K562 (cell line): ENCODE measurements at regions not wholly inside any gene's neighbourhood (a gene's known extent, or its start where the extent isn't known, plus 50 kb on each side); places are given as distances from the start of the nearest gene placed in this dataset.

ENCODE experiments used
- CUX1 ChIP-seq: fragments of 200-800 bp; sonication (Bioruptor generic); IDR thresholded peaks from 2 replicates; pipeline ENCODE4 v1.6.1; 2016; ENCODE audit warnings: missing genetic modification characterization, missing compliant biosample characterization
- FIP1L1 ChIP-seq: fragments of 200-400 bp; formaldehyde crosslinking; IDR thresholded peaks from 2 replicates; pipeline ENCODE4 v1.6.1; 2018; ENCODE audit warnings: mild to moderate bottlenecking, low read depth, low read length; ENCODE audit not compliant: poor library complexity, severe bottlenecking
- GABPB2 ChIP-seq: fragments of 250-450 bp; sonication (Bioruptor Pico); conservative IDR thresholded peaks from 2 replicates; pipeline ENCODE4 v1.5.1; 2021; ENCODE audit warnings: mild to moderate bottlenecking
- ZBTB1 ChIP-seq: sonication (generic); formaldehyde crosslinking; IDR thresholded peaks from 2 replicates; pipeline ENCODE4 v1.8.1; 2023; ENCODE audit warnings: missing genetic modification reagents, low read depth, mild to moderate bottlenecking, borderline replicate concordance
- ZFP1 ChIP-seq: fragments of 450-650 bp; formaldehyde crosslinking; IDR thresholded peaks from 2 replicates; pipeline ENCODE4 v1.4.0; 2020; ENCODE audit warnings: mild to moderate bottlenecking, mixed read lengths
- ZFX ChIP-seq: sonication (generic); formaldehyde crosslinking; IDR thresholded peaks from 2 replicates; pipeline ENCODE4 v1.8.0; 2022; ENCODE audit warnings: mild to moderate bottlenecking, missing genetic modification reagents, moderate library complexity
- ZNF785 ChIP-seq: fragments of 250-450 bp; sonication (Bioruptor Pico); IDR thresholded peaks from 2 replicates; pipeline ENCODE4 v1.4.0; 2020; ENCODE audit warnings: mild to moderate bottlenecking
- TF ChIP-seq, protein P1 (sequence below): sonication (generic); formaldehyde crosslinking; IDR thresholded peaks from 2 replicates; pipeline ENCODE4 v1.4.0; 2020; ENCODE audit warnings: mild to moderate bottlenecking, missing genetic modification reagents

GRCh38 chr7:22894546-22894945 lies 71.9 kb upstream of the TOMM7 start (continued):
- TF ChIP-seq CUX1 (CRISPR knock-in tag) (no peak), ZBTB1 (no peak), FIP1L1 (no peak), ZNF785 (CRISPR knock-in tag) (no peak), ZFP1 (no peak), ZFX (CRISPR knock-in tag) (no peak), GABPB2 (no peak)
- TF ChIP-seq, protein P1, sequence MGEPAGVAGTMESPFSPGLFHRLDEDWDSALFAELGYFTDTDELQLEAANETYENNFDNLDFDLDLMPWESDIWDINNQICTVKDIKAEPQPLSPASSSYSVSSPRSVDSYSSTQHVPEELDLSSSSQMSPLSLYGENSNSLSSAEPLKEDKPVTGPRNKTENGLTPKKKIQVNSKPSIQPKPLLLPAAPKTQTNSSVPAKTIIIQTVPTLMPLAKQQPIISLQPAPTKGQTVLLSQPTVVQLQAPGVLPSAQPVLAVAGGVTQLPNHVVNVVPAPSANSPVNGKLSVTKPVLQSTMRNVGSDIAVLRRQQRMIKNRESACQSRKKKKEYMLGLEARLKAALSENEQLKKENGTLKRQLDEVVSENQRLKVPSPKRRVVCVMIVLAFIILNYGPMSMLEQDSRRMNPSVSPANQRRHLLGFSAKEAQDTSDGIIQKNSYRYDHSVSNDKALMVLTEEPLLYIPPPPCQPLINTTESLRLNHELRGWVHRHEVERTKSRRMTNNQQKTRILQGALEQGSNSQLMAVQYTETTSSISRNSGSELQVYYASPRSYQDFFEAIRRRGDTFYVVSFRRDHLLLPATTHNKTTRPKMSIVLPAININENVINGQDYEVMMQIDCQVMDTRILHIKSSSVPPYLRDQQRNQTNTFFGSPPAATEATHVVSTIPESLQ (CRISPR knock-in tag), result no peak
